ENCODE measurements at regions not wholly inside any gene's neighbourhood (a gene's known extent, or its start where the extent isn't known, plus 50 kb on each side); places are given as distances from the start of the nearest gene placed in this dataset.

DNA sequence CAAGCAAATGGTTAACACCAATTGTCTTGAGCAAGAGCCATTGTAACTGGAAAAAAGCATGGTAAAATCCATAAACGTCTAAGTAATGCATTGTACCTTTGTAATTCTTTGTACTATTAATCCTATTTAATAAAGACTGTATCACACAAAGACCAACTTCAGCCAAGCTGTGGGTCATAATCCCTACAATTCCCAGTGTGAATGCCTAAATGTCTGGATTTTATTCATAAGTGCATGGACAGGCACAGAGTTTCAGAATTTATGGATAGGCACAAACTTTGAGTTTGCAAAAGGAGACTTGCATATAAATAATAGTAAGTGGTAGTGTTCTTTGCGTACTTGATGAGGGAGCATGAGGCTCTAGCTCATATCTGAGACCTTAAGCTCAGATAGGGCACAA, 1280.2 kb upstream of the WWC1 start:
- 0% methylated on average over 2 of the region's 2 CpGs for WGBS (ENCODE audit: insufficient coverage, insufficient replicate concordance, low lambda C conversion rate, missing lambda C conversion rate)

More for the DNA sequence above, 1280.2 kb upstream of the WWC1 start:
- H3K4me1 ChIP-seq (ENCODE audit: control insufficient read depth, insufficient read depth, low read length), result no peaks in the 10 kb centered on the region
- POLR2A ChIA-PET, result no interaction called here
- H3K4me2 ChIP-seq (ENCODE audit: control insufficient read depth, insufficient read depth), result no peak overlapping the region
- ATAC-seq, result no peak
- DNase-seq (ENCODE audit: low read depth, low spot score), result no peak
- H3K4me3 ChIP-seq, result no peak overlapping the region
- in situ Hi-C loops (cut with MboI) (no loop called here), intact Hi-C loops (cut with micrococcal nuclease; ENCODE audit: unreplicated experiment) (no loop called here)
- CTCF ChIA-PET, result no interaction called here
- no peaks in the 10 kb centered on the region for H3K27me3 ChIP-seq (replicated peaks in 1 of 2; ENCODE audit: control insufficient read depth in 2 of 2, insufficient read depth in 2 of 2, low read length in 1 of 2)
- H3K9me3 ChIP-seq (replicated peaks; ENCODE audit: control insufficient read depth, insufficient read depth, low read length), result no peaks in the 10 kb centered on the region
- no peaks in the 10 kb centered on the region for H4K20me1 ChIP-seq (ENCODE audit: control insufficient read depth, insufficient read depth)
- H3K27ac ChIP-seq (ENCODE audit: control insufficient read depth, insufficient read depth), result no peak overlapping the region
- RAD21 ChIA-PET (ENCODE audit: unreplicated experiment), result no interaction called here
- BruUV-seq (replicated peaks), result no TSS peak
- no peaks in the 10 kb centered on the region for H3K79me2 ChIP-seq (ENCODE audit: control insufficient read depth, insufficient read depth, low read length)
- H3K9ac ChIP-seq (ENCODE audit: control insufficient read depth, insufficient read depth, low read length), result no peak overlapping the region
- no peaks in the 10 kb centered on the region for H3K36me3 ChIP-seq (ENCODE audit: control insufficient read depth in 2 of 2, insufficient read depth in 2 of 2, low read length in 1 of 2)
- H2AFZ ChIP-seq (ENCODE audit: control insufficient read depth, low read depth, low read length), result no peak overlapping the region
- SMC1A ChIA-PET (ENCODE audit: uncharacterized antibody, unreplicated experiment), result no interaction called here
- no peak for FAIRE-seq
- no peak for TF ChIP-seq SUZ12 (IDR thresholded peaks at IDR 0.05; ENCODE audit: unreplicated experiment)
- TF ChIP-seq SIX5 (IDR thresholded peaks at IDR 0.05; ENCODE audit: low read depth, low read length, severe bottlenecking), result no peak
- TF ChIP-seq LARP7 (IDR thresholded peaks at IDR 0.05), result no peak
- no peak for TF ChIP-seq TARDBP (IDR thresholded peaks at IDR 0.05; ENCODE audit: borderline replicate concordance)
- TF ChIP-seq BHLHE40 (IDR thresholded peaks at IDR 0.05; ENCODE audit: borderline replicate concordance in 1 of 2, low read depth in 2 of 2, low read length in 1 of 2), result no peak
- TF ChIP-seq NBN (IDR thresholded peaks at IDR 0.05), result no peak
- TF ChIP-seq, protein P1, sequence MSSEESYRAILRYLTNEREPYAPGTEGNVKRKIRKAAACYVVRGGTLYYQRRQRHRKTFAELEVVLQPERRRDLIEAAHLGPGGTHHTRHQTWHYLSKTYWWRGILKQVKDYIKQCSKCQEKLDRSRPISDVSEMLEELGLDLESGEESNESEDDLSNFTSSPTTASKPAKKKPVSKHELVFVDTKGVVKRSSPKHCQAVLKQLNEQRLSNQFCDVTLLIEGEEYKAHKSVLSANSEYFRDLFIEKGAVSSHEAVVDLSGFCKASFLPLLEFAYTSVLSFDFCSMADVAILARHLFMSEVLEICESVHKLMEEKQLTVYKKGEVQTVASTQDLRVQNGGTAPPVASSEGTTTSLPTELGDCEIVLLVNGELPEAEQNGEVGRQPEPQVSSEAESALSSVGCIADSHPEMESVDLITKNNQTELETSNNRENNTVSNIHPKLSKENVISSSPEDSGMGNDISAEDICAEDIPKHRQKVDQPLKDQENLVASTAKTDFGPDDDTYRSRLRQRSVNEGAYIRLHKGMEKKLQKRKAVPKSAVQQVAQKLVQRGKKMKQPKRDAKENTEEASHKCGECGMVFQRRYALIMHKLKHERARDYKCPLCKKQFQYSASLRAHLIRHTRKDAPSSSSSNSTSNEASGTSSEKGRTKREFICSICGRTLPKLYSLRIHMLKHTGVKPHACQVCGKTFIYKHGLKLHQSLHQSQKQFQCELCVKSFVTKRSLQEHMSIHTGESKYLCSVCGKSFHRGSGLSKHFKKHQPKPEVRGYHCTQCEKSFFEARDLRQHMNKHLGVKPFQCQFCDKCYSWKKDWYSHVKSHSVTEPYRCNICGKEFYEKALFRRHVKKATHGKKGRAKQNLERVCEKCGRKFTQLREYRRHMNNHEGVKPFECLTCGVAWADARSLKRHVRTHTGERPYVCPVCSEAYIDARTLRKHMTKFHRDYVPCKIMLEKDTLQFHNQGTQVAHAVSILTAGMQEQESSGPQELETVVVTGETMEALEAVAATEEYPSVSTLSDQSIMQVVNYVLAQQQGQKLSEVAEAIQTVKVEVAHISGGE (CRISPR knock-in tag; IDR thresholded peaks at IDR 0.05), result no peak
- no peak for TF ChIP-seq EP300 (IDR thresholded peaks at IDR 0.05; ENCODE audit: borderline replicate concordance in 1 of 2, control insufficient read depth in 1 of 2, low read depth in 2 of 2, low read length in 2 of 2)
- TF ChIP-seq, protein P2, sequence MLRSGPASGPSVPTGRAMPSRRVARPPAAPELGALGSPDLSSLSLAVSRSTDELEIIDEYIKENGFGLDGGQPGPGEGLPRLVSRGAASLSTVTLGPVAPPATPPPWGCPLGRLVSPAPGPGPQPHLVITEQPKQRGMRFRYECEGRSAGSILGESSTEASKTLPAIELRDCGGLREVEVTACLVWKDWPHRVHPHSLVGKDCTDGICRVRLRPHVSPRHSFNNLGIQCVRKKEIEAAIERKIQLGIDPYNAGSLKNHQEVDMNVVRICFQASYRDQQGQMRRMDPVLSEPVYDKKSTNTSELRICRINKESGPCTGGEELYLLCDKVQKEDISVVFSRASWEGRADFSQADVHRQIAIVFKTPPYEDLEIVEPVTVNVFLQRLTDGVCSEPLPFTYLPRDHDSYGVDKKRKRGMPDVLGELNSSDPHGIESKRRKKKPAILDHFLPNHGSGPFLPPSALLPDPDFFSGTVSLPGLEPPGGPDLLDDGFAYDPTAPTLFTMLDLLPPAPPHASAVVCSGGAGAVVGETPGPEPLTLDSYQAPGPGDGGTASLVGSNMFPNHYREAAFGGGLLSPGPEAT (IDR thresholded peaks at IDR 0.05; ENCODE audit: low read depth), result no peak
- TF ChIP-seq FOS (IDR thresholded peaks at IDR 0.05; ENCODE audit: borderline replicate concordance, extremely low read depth, insufficient read length), result no peak
- TF ChIP-seq, protein P3, sequence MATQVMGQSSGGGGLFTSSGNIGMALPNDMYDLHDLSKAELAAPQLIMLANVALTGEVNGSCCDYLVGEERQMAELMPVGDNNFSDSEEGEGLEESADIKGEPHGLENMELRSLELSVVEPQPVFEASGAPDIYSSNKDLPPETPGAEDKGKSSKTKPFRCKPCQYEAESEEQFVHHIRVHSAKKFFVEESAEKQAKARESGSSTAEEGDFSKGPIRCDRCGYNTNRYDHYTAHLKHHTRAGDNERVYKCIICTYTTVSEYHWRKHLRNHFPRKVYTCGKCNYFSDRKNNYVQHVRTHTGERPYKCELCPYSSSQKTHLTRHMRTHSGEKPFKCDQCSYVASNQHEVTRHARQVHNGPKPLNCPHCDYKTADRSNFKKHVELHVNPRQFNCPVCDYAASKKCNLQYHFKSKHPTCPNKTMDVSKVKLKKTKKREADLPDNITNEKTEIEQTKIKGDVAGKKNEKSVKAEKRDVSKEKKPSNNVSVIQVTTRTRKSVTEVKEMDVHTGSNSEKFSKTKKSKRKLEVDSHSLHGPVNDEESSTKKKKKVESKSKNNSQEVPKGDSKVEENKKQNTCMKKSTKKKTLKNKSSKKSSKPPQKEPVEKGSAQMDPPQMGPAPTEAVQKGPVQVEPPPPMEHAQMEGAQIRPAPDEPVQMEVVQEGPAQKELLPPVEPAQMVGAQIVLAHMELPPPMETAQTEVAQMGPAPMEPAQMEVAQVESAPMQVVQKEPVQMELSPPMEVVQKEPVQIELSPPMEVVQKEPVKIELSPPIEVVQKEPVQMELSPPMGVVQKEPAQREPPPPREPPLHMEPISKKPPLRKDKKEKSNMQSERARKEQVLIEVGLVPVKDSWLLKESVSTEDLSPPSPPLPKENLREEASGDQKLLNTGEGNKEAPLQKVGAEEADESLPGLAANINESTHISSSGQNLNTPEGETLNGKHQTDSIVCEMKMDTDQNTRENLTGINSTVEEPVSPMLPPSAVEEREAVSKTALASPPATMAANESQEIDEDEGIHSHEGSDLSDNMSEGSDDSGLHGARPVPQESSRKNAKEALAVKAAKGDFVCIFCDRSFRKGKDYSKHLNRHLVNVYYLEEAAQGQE (IDR thresholded peaks at IDR 0.05; ENCODE audit: low read depth, low read length), result no peak
- TF ChIP-seq ZNF274 (IDR thresholded peaks at IDR 0.05; ENCODE audit: insufficient read depth, insufficient read length), result no peak
- TF ChIP-seq, protein P4, sequence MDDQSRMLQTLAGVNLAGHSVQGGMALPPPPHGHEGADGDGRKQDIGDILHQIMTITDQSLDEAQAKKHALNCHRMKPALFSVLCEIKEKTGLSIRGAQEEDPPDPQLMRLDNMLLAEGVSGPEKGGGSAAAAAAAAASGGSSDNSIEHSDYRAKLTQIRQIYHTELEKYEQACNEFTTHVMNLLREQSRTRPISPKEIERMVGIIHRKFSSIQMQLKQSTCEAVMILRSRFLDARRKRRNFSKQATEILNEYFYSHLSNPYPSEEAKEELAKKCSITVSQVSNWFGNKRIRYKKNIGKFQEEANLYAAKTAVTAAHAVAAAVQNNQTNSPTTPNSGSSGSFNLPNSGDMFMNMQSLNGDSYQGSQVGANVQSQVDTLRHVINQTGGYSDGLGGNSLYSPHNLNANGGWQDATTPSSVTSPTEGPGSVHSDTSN (IDR thresholded peaks at IDR 0.05; ENCODE audit: insufficient replicate concordance, low read depth, low read length), result no peak
- no peak for TF ChIP-seq FOXM1 (IDR thresholded peaks at IDR 0.05; ENCODE audit: low read depth, low read length)
- TF ChIP-seq EZH2 (IDR thresholded peaks at IDR 0.05; ENCODE audit: borderline replicate concordance, control insufficient read depth, low read depth, low read length), result no peak

Data from GM12878 (cell line).